GM12878 (cell line): ENCODE measurements at regions not wholly inside any gene's neighbourhood (a gene's known extent, or its start where the extent isn't known, plus 50 kb on each side); places are given as distances from the start of the nearest gene placed in this dataset.

Source experiments
- ATAC-seq: fragments of 200-7000 bp; cut with Tn5 transposase; 3 replicates; pipeline ENCODE4 v1.9.1; 2020; ENCODE audit warnings: mild to moderate bottlenecking, moderate library complexity
- BruUV-seq: library from RNA; stranded (reverse); fragments of 400-500 nt; replicated peaks from 2 replicates; lab custom pipeline; 2021; lab: Mats Ljungman, UMichigan
- CTCF ChIA-PET: fragments of 300-600 bp; sonication (Branson Sonifier 250); formaldehyde crosslinking; extraction: SDS; loops from one replicate; lab custom pipeline; 2021; ENCODE audit warnings: inconsistent platforms; lab: Yijun Ruan, JAX
- POLR2A ChIA-PET: fragments of 350-600 bp; formaldehyde crosslinking; extraction: SDS; loops from one replicate; lab custom pipeline; 2021; ENCODE audit warnings: inconsistent platforms; lab: Charles Lee
- RAD21 ChIA-PET: fragments of 300-600 bp; sonication (Branson Sonifier 250); formaldehyde crosslinking; loops from one replicate; lab custom pipeline; 2023; ENCODE audit warnings: antibody characterized with exemption; ENCODE audit not compliant: unreplicated experiment; lab: Charles Lee
- SMC1A ChIA-PET: fragments of 300-600 bp; sonication (Branson Sonifier 250); formaldehyde crosslinking; loops from one replicate; lab custom pipeline; 2023; ENCODE audit not compliant: unreplicated experiment, uncharacterized antibody; lab: Charles Lee
- DNase-seq: peaks from one replicate; pipeline ENCODE4 v3.0.0-alpha.2; 2011; ENCODE audit warnings: low read depth, low spot score
- FAIRE-seq: peaks from 3 replicates; lab custom pipeline; 2011; peaks lifted over from hg19 to GRCh38; lab: Jason Lieb, UNC
- H2AFZ ChIP-seq: 2 replicates; pipeline ENCODE4 v1.6.0; 2011; ENCODE audit warnings: low read depth, low read length, control low read depth; ENCODE audit not compliant: control insufficient read depth
- H3K27ac ChIP-seq: 2 replicates; pipeline ENCODE4 v1.5.1; 2011; ENCODE audit warnings: control low read depth; ENCODE audit not compliant: control insufficient read depth, insufficient read depth
- H3K27me3 ChIP-seq, 2 experiments: replicated peaks in 1 of 2; 2 replicates each; pipeline versions ENCODE4 v1.6.0 to v1.6.1; 2011; ENCODE audit warnings: low read length in 1 of 2; ENCODE audit not compliant: control insufficient read depth in 2 of 2, insufficient read depth in 2 of 2
- H3K36me3 ChIP-seq, 2 experiments: 2 replicates each; pipeline ENCODE4 v1.5.1; 2011; ENCODE audit warnings: low read length in 1 of 2; ENCODE audit not compliant: control insufficient read depth in 2 of 2, insufficient read depth in 2 of 2
- H3K4me1 ChIP-seq: 2 replicates; pipeline ENCODE4 v1.6.1; 2011; ENCODE audit warnings: mild to moderate bottlenecking, low read length, moderate library complexity, mixed read lengths; ENCODE audit not compliant: control insufficient read depth, insufficient read depth
- H3K4me2 ChIP-seq: 2 replicates; pipeline ENCODE4 v1.6.0; 2011; ENCODE audit warnings: control low read depth; ENCODE audit not compliant: control insufficient read depth, insufficient read depth
- H3K4me3 ChIP-seq: fragments of 200-600 bp; sonication (generic); 2 replicates; pipeline ENCODE4 v1.5.1; 2016
- H3K79me2 ChIP-seq: 2 replicates; pipeline ENCODE4 v1.6.0; 2011; ENCODE audit warnings: low read length; ENCODE audit not compliant: control insufficient read depth, insufficient read depth
- H3K9ac ChIP-seq: 2 replicates; pipeline ENCODE4 v1.8.0; 2011; ENCODE audit warnings: low read length, control low read depth, mixed read lengths; ENCODE audit not compliant: control insufficient read depth, insufficient read depth
- H3K9me3 ChIP-seq: replicated peaks from 3 replicates; pipeline ENCODE4 v1.5.1; 2011; ENCODE audit warnings: mild to moderate bottlenecking, low read length; ENCODE audit not compliant: control insufficient read depth, insufficient read depth
- H4K20me1 ChIP-seq: 2 replicates; pipeline ENCODE4 v1.6.0; 2011; ENCODE audit not compliant: control insufficient read depth, insufficient read depth
- CEBPZ ChIP-seq: fragments of 150-350 bp; IDR thresholded peaks from 2 replicates; pipeline ENCODE4 v1.6.1; 2016; ENCODE audit warnings: low read depth, low read length
- IRF4 ChIP-seq: IDR thresholded peaks from 2 replicates; pipeline ENCODE4 v1.6.1; 2011; ENCODE audit warnings: low read depth, low read length
- NR2F1 ChIP-seq: fragments of 450-650 bp; conservative IDR thresholded peaks from 2 replicates; pipeline ENCODE4 v1.6.1; 2017; ENCODE audit warnings: mild to moderate bottlenecking
- PAX5 ChIP-seq: IDR thresholded peaks from 2 replicates; pipeline ENCODE4 v1.6.1; 2011; ENCODE audit warnings: low read depth, low read length, borderline replicate concordance
- TCF12 ChIP-seq: IDR thresholded peaks from 2 replicates; pipeline ENCODE4 v1.6.1; 2011; ENCODE audit warnings: low read depth, mild to moderate bottlenecking, low read length
- ZBTB33 ChIP-seq: fragments of 450-650 bp; IDR thresholded peaks from 2 replicates; pipeline ENCODE4 v1.6.1; 2017; ENCODE audit warnings: mild to moderate bottlenecking
- WGBS: methylation state at CpG from one replicate; pipeline ENCODE4 v1.1.6; 2016; ENCODE audit warnings: low lambda C conversion rate; ENCODE audit not compliant: insufficient replicate concordance, insufficient coverage; ENCODE audit errors: missing lambda C conversion rate; 5-methylcytosine and 5-hydroxymethylcytosine counted together
- in situ Hi-C: fragments of 300-500 bp; cut with MboI; formaldehyde crosslinking; loops from 9 replicates; pipeline ENCODE4 v1.14.3; 2018; ENCODE audit warnings: mixed read lengths
- intact Hi-C: fragments of 100-400 bp; cut with micrococcal nuclease; formaldehyde crosslinking; loops from one replicate; pipeline ENCODE4 v1.14.2; 2022; ENCODE audit not compliant: unreplicated experiment
- TF ChIP-seq, protein P1 (sequence below): IDR thresholded peaks from 2 replicates; pipeline ENCODE4 v1.6.1; 2011; ENCODE audit warnings: borderline replicate concordance, low read depth, mild to moderate bottlenecking, moderate library complexity, low read length; ENCODE audit not compliant: insufficient read depth, poor library complexity, severe bottlenecking
- TF ChIP-seq, protein P2 (sequence below): IDR thresholded peaks from 2 replicates; pipeline ENCODE4 v1.6.1; 2012; ENCODE audit warnings: mild to moderate bottlenecking, low read depth, low read length

GRCh38 chr13:106755542-106755941 is 187.6 kb upstream of the ARGLU1 start:
- FAIRE-seq (no peak), DNase-seq (no peak), ATAC-seq (no peak)
- in situ Hi-C loops (no loop called here), intact Hi-C loops (no loop called here)
- Histone ChIP-seq H3K4me1 (no peaks in the 10 kb centered on the region), H3K79me2 (no peaks in the 10 kb centered on the region), H3K4me3 (no peak overlapping the region), H3K9me3 (no peaks in the 10 kb centered on the region), H3K4me2 (no peak overlapping the region), H3K27me3 (no peaks in the 10 kb centered on the region), H2AFZ (no peak overlapping the region), H3K9ac (no peak overlapping the region), H4K20me1 (no peaks in the 10 kb centered on the region), H3K36me3 (no peaks in the 10 kb centered on the region), H3K27ac (no peak overlapping the region)
- SMC1A ChIA-PET = no interaction called here
- no TSS peak for BruUV-seq
- CTCF ChIA-PET = interaction anchor here (1.3 kb wide), 1 partner anchor 8 kb away, joined by 3 read pairs; no protein-coding TSS in a partner anchor
- RAD21 ChIA-PET = no interaction called here
- POLR2A ChIA-PET = no interaction called here
- 58% methylated on average over 9 of the region's 9 CpGs for WGBS
- TF ChIP-seq, protein P1, sequence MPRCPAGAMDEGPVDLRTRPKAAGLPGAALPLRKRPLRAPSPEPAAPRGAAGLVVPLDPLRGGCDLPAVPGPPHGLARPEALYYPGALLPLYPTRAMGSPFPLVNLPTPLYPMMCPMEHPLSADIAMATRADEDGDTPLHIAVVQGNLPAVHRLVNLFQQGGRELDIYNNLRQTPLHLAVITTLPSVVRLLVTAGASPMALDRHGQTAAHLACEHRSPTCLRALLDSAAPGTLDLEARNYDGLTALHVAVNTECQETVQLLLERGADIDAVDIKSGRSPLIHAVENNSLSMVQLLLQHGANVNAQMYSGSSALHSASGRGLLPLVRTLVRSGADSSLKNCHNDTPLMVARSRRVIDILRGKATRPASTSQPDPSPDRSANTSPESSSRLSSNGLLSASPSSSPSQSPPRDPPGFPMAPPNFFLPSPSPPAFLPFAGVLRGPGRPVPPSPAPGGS = no peak
- TF ChIP-seq, protein P2, sequence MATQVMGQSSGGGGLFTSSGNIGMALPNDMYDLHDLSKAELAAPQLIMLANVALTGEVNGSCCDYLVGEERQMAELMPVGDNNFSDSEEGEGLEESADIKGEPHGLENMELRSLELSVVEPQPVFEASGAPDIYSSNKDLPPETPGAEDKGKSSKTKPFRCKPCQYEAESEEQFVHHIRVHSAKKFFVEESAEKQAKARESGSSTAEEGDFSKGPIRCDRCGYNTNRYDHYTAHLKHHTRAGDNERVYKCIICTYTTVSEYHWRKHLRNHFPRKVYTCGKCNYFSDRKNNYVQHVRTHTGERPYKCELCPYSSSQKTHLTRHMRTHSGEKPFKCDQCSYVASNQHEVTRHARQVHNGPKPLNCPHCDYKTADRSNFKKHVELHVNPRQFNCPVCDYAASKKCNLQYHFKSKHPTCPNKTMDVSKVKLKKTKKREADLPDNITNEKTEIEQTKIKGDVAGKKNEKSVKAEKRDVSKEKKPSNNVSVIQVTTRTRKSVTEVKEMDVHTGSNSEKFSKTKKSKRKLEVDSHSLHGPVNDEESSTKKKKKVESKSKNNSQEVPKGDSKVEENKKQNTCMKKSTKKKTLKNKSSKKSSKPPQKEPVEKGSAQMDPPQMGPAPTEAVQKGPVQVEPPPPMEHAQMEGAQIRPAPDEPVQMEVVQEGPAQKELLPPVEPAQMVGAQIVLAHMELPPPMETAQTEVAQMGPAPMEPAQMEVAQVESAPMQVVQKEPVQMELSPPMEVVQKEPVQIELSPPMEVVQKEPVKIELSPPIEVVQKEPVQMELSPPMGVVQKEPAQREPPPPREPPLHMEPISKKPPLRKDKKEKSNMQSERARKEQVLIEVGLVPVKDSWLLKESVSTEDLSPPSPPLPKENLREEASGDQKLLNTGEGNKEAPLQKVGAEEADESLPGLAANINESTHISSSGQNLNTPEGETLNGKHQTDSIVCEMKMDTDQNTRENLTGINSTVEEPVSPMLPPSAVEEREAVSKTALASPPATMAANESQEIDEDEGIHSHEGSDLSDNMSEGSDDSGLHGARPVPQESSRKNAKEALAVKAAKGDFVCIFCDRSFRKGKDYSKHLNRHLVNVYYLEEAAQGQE = no peak
- no peak for TF ChIP-seq CEBPZ
- TF ChIP-seq IRF4 = no peak
- TF ChIP-seq PAX5 = no peak
- TF ChIP-seq TCF12 = no peak
- no peak for TF ChIP-seq ZBTB33
- TF ChIP-seq NR2F1 = no peak
